HG02884 (cell line): ENCODE measurements at regions not wholly inside any gene's neighbourhood (a gene's known extent, or its start where the extent isn't known, plus 50 kb on each side); places are given as distances from the start of the nearest gene placed in this dataset.
"Not testable (repeated sequence)": the region's sequence is repeated elsewhere in the genome, so short reads cannot be mapped to it uniquely, and the experiment has no call there.

ENCODE experiments used
- ATAC-seq: cut with Tn5 transposase; IDR thresholded peaks from one replicate; pipeline ENCODE4 v1.9.1; 2021; ENCODE audit warnings: mild to moderate bottlenecking, moderate library complexity; ENCODE audit not compliant: unreplicated experiment

GRCh38 chr12:89192429-89192828 is 159.9 kb downstream of the DUSP6 start:
- no peak for ATAC-seq

- ATAC-seq, result not testable (repeated sequence)
These were observed 160.7 kb downstream of the DUSP6 start for GRCh38 chr12:89191597-89191996.

DNA sequence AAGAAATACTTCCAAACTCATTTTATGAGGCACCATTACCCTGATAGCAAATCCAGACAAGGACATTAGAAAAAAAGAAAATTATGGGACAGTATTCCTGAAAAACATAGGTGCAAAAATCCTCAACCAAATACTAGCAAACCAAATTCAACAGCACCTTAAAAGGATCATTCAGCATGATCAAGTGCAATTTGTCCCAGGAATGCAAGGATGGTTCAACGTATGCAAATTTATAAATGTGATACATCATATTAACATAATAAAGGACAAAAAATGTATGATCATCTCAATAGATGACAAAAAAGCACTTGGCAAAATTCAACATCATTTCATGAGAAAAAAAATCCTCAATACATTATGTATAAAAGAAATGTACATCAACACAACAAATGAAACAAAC is 162.9 kb downstream of the DUSP6 start:
- ATAC-seq, result no peak

- no peak for ATAC-seq
These were observed 164.8 kb downstream of the DUSP6 start for GRCh38 chr12:89187507-89187906.

DNA sequence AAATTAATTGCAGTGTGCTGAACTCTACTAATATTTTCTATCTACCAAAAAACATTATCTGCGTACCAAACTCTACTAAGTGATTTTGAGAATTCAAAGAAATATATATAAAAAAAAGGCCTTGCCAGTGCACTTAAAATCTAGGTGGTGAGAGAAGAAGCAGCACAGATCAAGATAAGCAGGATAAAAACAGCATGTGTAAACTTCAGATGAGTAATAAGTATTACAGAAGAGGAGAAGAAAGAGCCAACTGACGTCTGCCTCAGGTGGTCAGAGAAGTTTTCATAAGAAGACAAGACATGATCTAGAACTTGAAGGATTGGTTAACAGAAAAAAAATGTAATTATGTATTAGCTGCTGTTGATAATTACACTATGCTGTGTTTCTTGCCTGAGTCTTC is 166.4 kb downstream of the DUSP6 start:
- no peak for ATAC-seq

- ATAC-seq, result no peak
These were observed 167.1 kb downstream of the DUSP6 start for GRCh38 chr12:89185181-89185580.

DNA sequence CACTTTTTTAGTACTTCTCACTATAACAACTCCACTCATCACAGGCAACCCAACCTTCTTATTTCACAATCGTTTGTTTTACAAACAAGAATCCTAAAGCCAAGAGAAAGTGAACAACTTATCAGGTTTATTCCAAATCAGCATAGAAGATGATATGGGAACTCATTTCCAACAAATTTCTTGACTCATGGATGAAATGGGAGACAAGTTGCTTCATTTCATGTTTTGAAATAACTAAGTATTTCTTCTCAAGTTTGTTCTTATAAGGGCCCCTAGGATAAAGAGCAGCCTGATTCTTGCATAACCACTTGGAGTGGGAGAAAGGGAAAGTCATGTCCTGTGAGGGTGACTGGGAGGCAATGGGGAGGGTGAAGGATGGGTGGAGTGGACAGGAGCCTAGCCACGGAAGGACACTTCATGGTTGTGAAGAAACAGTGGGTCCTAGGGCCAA is 168.3 kb downstream of the DUSP6 start:
- no peak for ATAC-seq

DNA sequence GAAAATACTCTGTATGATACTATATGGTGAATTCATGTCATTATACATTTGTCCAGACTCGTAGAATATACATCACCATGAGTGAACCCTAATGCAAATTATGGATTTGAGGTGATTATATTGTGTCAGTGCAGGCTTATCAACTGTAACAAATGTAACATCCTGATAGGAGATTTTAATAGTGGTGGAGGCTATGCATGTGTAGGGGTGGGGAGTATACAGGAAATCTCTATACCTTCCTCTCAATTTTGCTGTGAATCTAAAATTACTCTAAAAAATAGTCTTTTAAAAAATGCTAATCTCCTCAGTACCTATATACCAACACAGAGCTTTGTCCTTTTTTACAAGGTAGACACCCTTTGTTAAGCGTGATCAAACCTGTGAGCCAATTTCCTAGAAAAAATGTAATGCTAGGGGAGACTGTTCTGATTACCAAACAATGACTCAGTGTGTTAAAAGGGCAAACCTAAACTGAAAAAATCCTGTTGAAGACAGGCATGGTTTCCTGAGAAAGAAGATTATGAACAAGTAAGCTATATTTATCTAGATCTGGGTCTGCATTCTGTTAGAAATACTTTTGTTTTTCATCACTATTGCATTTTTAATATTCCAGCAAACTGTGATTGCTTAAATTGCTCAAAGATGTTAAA is 170.9 kb downstream of the DUSP6 start:
- no peak for ATAC-seq

GRCh38 chr12:89180496-89180895 is 171.8 kb downstream of the DUSP6 start:
- no peak for ATAC-seq

GRCh38 chr12:89179983-89180382 is 172.3 kb downstream of the DUSP6 start:
- ATAC-seq, result no peak

- ATAC-seq, result no peak
These were observed 173.1 kb downstream of the DUSP6 start for GRCh38 chr12:89179245-89179644.

GRCh38 chr12:89177802-89178395 is 174.4 kb downstream of the DUSP6 start:
- ATAC-seq, result no peak

DNA sequence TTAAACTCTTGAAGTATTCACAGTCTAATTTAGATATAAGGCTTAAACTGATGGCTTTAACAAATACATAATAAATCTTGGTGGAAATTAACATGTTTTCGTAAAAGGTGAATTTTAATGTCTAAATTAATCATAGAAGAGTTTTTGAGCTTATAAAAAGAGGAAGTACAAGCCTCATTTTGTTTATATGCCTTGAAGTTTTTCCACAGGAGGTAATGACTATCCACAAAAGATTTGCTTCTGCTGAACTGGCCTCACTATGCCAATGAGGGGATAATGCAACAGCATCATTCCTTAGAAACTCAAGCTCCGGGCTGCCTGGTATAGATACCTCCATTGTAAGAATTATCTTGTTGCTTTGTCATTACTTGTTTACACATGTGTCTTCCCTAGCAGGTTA is 175.6 kb downstream of the DUSP6 start:
- no peak for ATAC-seq

- no peak for ATAC-seq
These were observed 178.6 kb downstream of the DUSP6 start for GRCh38 chr12:89173678-89174077.

DNA sequence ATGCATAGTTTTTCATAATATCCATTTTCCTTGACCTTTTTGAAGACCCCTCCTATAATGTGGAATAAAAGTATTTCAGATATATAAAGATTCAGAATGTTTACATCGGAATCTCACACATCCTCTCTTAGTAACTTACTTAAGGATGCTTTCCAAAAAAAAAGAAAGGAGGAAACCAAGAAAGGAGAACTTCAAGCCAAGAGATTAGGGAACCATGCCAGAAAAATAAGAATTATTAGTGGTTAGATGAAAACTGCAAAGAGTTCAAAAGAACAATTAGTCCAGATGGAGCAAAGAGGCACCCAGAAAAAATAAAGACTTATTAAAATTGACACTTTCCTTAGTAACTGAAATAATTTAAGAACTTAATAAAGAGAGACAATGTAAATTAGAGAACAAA is 179.2 kb downstream of the DUSP6 start:
- no peak for ATAC-seq

- no peak for ATAC-seq
These were observed 180.1 kb downstream of the DUSP6 start for GRCh38 chr12:89172224-89172623.

DNA sequence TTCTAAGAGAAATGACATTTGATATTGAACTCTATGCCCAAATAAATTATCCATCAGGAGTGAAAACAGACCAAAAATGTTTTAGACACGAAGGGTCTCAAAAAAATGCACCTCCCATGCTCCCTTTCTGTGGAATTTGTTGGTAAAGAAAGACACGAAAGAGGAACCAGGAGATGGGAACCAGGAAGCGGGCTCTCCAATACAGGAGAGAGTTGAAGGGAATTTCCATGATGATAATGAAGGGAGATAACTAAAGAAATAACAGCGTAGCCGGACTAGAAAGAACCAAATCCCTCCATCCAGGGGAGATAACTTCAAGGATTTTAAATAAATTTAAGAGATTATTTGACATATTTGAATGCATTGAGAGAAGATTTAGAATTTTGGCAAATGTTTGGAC is 183.0 kb downstream of the DUSP6 start:
- no peak for ATAC-seq

DNA sequence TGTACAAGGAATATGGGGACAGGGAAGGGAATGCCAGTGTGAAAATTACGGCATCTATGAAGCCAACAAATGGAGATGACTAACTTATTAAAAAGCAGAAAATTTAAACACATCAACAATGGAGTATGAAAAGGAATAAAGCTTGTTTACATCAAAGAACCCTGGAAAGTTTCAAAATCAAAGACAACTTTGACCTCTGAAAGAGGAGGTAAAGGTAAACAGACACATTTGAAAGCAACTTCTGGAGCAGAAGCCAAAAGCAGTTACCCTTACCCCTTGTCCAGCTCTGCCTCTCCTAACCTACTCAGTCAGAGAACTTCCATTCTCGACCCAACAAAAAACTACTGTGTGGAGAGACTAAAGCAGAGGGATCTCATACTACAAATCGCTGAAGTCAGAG is 184.3 kb downstream of the DUSP6 start:
- ATAC-seq, result no peak

- peak; percentile 95 for ATAC-seq
These were observed 185.8 kb downstream of the DUSP6 start for GRCh38 chr12:89166525-89166934.

GRCh38 chr12:89166121-89166520 is 186.2 kb downstream of the DUSP6 start:
- no peak for ATAC-seq

GRCh38 chr12:89165703-89166102 is 186.6 kb downstream of the DUSP6 start:
- no peak for ATAC-seq

- no peak for ATAC-seq
These were observed 188.4 kb downstream of the DUSP6 start for GRCh38 chr12:89163918-89164317.
